ENCODE measurements at regions not wholly inside any gene's neighbourhood (a gene's known extent, or its start where the extent isn't known, plus 50 kb on each side); places are given as distances from the start of the nearest gene placed in this dataset.

- no peak for DNase-seq
These were observed 56.1 kb upstream of the PIP5K1B start for GRCh38 chr9:68648971-68649370.

GRCh38 chr9:68651280-68651893 lies 53.7 kb upstream of the PIP5K1B start:
- no peak for DNase-seq

DNA sequence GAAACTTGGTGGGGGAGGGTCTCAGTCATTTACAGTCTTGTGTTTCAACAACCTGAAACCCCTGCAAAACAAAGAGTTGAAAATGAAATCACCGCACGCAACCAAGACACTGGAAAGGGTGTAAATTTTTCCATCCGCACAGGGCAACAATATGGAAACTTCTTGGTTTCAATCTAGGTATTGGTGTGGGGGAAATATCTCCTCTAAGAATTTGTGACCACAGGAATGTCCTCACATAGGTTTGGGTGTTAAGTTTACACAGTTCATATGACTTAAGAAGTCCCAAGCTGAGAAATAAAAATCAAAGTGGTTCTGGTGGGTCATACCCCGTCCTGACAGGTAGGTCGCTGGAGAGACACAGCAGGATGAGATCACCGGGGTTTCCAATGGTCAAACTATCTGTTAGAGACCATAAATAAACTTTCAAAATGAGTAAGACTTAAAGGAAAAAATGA lies 51.9 kb upstream of the PIP5K1B start:
- no peak for DNase-seq

DNA sequence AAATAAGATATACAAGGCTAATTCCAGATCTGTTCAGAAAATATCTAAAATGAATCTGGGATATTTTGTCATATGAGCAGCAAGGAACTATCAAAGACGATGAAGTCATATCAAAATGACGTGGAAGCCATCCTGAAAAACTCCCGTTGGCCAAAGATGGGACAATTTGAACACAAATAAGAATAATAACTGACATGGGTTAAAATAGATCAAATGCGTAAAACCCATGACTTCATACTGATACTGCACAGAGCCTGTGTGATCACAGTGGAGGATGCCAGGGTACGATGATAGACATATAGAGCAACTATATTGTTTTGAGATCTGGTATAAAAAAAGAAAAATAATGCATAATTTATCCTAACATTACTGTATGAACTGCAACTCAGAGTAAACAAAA lies 51.0 kb upstream of the PIP5K1B start:
- no peak for DNase-seq
